GM23338 (cell line): ENCODE measurements at regions not wholly inside any gene's neighbourhood (a gene's known extent, or its start where the extent isn't known, plus 50 kb on each side); places are given as distances from the start of the nearest gene placed in this dataset.

Experiments
- ATAC-seq: fragments of 200-7000 bp; cut with Tn5 transposase; 3 replicates; pipeline ENCODE4 v1.9.1; 2020
- DNase-seq: peaks from one replicate; pipeline ENCODE4 v3.0.0-alpha.2; 2015; ENCODE audit warnings: low spot score
- H2AFZ ChIP-seq: fragments of 200-600 bp; sonication (generic); 2 replicates; pipeline ENCODE4 v1.8.0; 2016; ENCODE audit warnings: antibody characterized with exemption, mild to moderate bottlenecking, moderate library complexity
- H3F3A ChIP-seq: fragments of 200-600 bp; sonication (generic); replicated peaks from 2 replicates; pipeline ENCODE4 v1.8.0; 2017; ENCODE audit warnings: antibody characterized with exemption, mixed run types, low read depth
- H3K27ac ChIP-seq: fragments of 200-600 bp; sonication (generic); 2 replicates; pipeline ENCODE4 v1.6.1; 2016; ENCODE audit warnings: low read depth
- H3K27me3 ChIP-seq: fragments of 200-600 bp; sonication (generic); 2 replicates; pipeline ENCODE4 v1.8.0; 2016; ENCODE audit warnings: mild to moderate bottlenecking, mixed run types, moderate library complexity; ENCODE audit not compliant: insufficient read depth
- H3K36me3 ChIP-seq: fragments of 200-600 bp; sonication (generic); 2 replicates; pipeline ENCODE4 v1.8.0; 2016; ENCODE audit warnings: mild to moderate bottlenecking; ENCODE audit not compliant: insufficient read depth
- H3K4me1 ChIP-seq: fragments of 200-600 bp; sonication (generic); 2 replicates; pipeline ENCODE4 v1.8.0; 2016; ENCODE audit warnings: mild to moderate bottlenecking, moderate library complexity; ENCODE audit not compliant: insufficient read depth
- H3K4me2 ChIP-seq: fragments of 200-600 bp; sonication (generic); 2 replicates; pipeline ENCODE4 v1.7.1; 2017; ENCODE audit warnings: mixed run types
- H3K4me3 ChIP-seq: fragments of 200-600 bp; sonication (generic); 2 replicates; pipeline ENCODE4 v1.6.1; 2016; ENCODE audit warnings: mixed run types
- H3K79me2 ChIP-seq: fragments of 200-600 bp; sonication (generic); replicated peaks from 2 replicates; pipeline ENCODE4 v1.8.0; 2017; ENCODE audit warnings: mild to moderate bottlenecking; ENCODE audit not compliant: insufficient read depth
- H3K9me2 ChIP-seq: fragments of 200-600 bp; sonication (generic); 2 replicates; pipeline ENCODE4 v1.8.0; 2017; ENCODE audit not compliant: insufficient read depth
- H4K20me1 ChIP-seq: fragments of 200-600 bp; sonication (generic); replicated peaks from 2 replicates; pipeline ENCODE4 v1.8.0; 2017; ENCODE audit warnings: mild to moderate bottlenecking; ENCODE audit not compliant: insufficient read depth
- H3K27ac Mint-ChIP-seq: 2 replicates; pipeline ENCODE4 v1.8.0; 2020; ENCODE audit warnings: inconsistent platforms, mild to moderate bottlenecking, moderate library complexity, mixed read lengths
- H3K27me3 Mint-ChIP-seq: 3 replicates; pipeline ENCODE4 v1.8.0; 2022; ENCODE audit warnings: low read depth, mild to moderate bottlenecking, moderate library complexity, mixed read lengths, inconsistent platforms; ENCODE audit not compliant: insufficient read depth, poor library complexity
- H3K36me3 Mint-ChIP-seq: 3 replicates; pipeline ENCODE4 v1.8.0; 2021; ENCODE audit warnings: low read depth, mild to moderate bottlenecking, inconsistent platforms, moderate library complexity, mixed read lengths
- H3K4me1 Mint-ChIP-seq: 3 replicates; pipeline ENCODE4 v1.8.0; 2020; ENCODE audit warnings: mild to moderate bottlenecking, inconsistent platforms, mixed read lengths
- H3K4me3 Mint-ChIP-seq: 3 replicates; pipeline ENCODE4 v1.8.0; 2021; ENCODE audit warnings: moderate library complexity, mild to moderate bottlenecking, inconsistent platforms, mixed read lengths
- H3K9me3 Mint-ChIP-seq: 3 replicates; pipeline ENCODE4 v1.8.0; 2020; ENCODE audit warnings: moderate library complexity, mild to moderate bottlenecking, inconsistent platforms, mixed read lengths
- EZH2 ChIP-seq: fragments of 200-600 bp; sonication (generic); IDR thresholded peaks from one replicate; pipeline ENCODE4 v1.8.0; 2017; ENCODE audit warnings: antibody characterized with exemption, mild to moderate bottlenecking, low read depth; ENCODE audit not compliant: unreplicated experiment
- EZH2phosphoT487 ChIP-seq: fragments of 200-600 bp; sonication (generic); IDR thresholded peaks from one replicate; pipeline ENCODE4 v1.8.1; 2018; ENCODE audit warnings: antibody characterized with exemption; ENCODE audit not compliant: unreplicated experiment
- JUNB ChIP-seq: IDR thresholded peaks from one replicate; pipeline ENCODE4 v1.6.1; 2016; ENCODE audit warnings: antibody characterized with exemption; ENCODE audit not compliant: unreplicated experiment
- REST ChIP-seq: IDR thresholded peaks from one replicate; pipeline ENCODE4 v1.6.1; 2018; ENCODE audit warnings: antibody characterized with exemption; ENCODE audit not compliant: unreplicated experiment
- ZNF114 ChIP-seq: fragments of 250-450 bp; sonication (Bioruptor Pico); IDR thresholded peaks from 2 replicates; pipeline ENCODE4 v1.5.0; 2020; ENCODE audit warnings: mild to moderate bottlenecking, moderate library complexity
- ZNF331 ChIP-seq: fragments of 250-450 bp; sonication (Bioruptor Pico); IDR thresholded peaks from 2 replicates; pipeline ENCODE4 v1.5.0; 2020; ENCODE audit warnings: low read depth, mild to moderate bottlenecking, moderate library complexity
- ZNF462 ChIP-seq: fragments of 250-450 bp; sonication (Bioruptor Pico); IDR thresholded peaks from 2 replicates; pipeline ENCODE4 v1.5.0; 2020; ENCODE audit warnings: mild to moderate bottlenecking, moderate library complexity
- TF ChIP-seq, protein P1 (sequence below), 2 experiments: fragments of 200-600 bp in 1 of 2; sonication (generic) in 1 of 2; conservative IDR thresholded peaks; 2 replicates each; pipeline versions ENCODE4 v1.5.1 to v1.6.1; 2016 to 2017; ENCODE audit warnings: antibody characterized with exemption in 2 of 2, low read depth in 2 of 2, mild to moderate bottlenecking in 2 of 2, moderate library complexity in 1 of 2

- Mint-ChIP-seq H3K4me1 (peaks cover 5% of the 10 kb centered on the region; the same call in 2 of the 3 replicates), H3K4me3 (no peak overlapping the region), H3K9me3 (no peaks in the 10 kb centered on the region), H3K27me3 (no peaks in the 10 kb centered on the region), H3K27ac (no peak overlapping the region), H3K36me3 (no peaks in the 10 kb centered on the region)
- Histone ChIP-seq H3K27me3 (no peaks in the 10 kb centered on the region), H3K79me2 (no peaks in the 10 kb centered on the region), H3K9me2 (no peaks in the 10 kb centered on the region), H2AFZ (no peak overlapping the region), H3K4me1 (0 out of 2 replicates have a peak, but pooled peaks cover under 1% of the 10 kb centered on the region), H3K4me3 (no peak overlapping the region), H3K4me2 (no peak overlapping the region), H4K20me1 (no peaks in the 10 kb centered on the region), H3F3A (no peaks in the 10 kb centered on the region), H3K36me3 (no peaks in the 10 kb centered on the region), H3K27ac (no peak overlapping the region)
- no peak for TF ChIP-seq ZNF462
- TF ChIP-seq EZH2, result no peak
- no peak for TF ChIP-seq EZH2phosphoT487
- TF ChIP-seq, protein P1, sequence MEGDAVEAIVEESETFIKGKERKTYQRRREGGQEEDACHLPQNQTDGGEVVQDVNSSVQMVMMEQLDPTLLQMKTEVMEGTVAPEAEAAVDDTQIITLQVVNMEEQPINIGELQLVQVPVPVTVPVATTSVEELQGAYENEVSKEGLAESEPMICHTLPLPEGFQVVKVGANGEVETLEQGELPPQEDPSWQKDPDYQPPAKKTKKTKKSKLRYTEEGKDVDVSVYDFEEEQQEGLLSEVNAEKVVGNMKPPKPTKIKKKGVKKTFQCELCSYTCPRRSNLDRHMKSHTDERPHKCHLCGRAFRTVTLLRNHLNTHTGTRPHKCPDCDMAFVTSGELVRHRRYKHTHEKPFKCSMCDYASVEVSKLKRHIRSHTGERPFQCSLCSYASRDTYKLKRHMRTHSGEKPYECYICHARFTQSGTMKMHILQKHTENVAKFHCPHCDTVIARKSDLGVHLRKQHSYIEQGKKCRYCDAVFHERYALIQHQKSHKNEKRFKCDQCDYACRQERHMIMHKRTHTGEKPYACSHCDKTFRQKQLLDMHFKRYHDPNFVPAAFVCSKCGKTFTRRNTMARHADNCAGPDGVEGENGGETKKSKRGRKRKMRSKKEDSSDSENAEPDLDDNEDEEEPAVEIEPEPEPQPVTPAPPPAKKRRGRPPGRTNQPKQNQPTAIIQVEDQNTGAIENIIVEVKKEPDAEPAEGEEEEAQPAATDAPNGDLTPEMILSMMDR (conservative IDR thresholded peaks at IDR 0.05; ENCODE audit: low read depth in 2 of 2), result peak; percentile 46 to 79
- no peak for TF ChIP-seq ZNF331 (CRISPR knock-in tag)
- no peak for TF ChIP-seq ZNF114
- no peak for TF ChIP-seq REST
- no peak for TF ChIP-seq JUNB
- ATAC-seq (no peak), DNase-seq (peak; percentile 57)
Observed at GRCh38 chr14:22276913-22277816, 311.9 kb downstream of the DAD1 start.
